ENCODE measurements at regions not wholly inside any gene's neighbourhood (a gene's known extent, or its start where the extent isn't known, plus 50 kb on each side); places are given as distances from the start of the nearest gene placed in this dataset.

DNA sequence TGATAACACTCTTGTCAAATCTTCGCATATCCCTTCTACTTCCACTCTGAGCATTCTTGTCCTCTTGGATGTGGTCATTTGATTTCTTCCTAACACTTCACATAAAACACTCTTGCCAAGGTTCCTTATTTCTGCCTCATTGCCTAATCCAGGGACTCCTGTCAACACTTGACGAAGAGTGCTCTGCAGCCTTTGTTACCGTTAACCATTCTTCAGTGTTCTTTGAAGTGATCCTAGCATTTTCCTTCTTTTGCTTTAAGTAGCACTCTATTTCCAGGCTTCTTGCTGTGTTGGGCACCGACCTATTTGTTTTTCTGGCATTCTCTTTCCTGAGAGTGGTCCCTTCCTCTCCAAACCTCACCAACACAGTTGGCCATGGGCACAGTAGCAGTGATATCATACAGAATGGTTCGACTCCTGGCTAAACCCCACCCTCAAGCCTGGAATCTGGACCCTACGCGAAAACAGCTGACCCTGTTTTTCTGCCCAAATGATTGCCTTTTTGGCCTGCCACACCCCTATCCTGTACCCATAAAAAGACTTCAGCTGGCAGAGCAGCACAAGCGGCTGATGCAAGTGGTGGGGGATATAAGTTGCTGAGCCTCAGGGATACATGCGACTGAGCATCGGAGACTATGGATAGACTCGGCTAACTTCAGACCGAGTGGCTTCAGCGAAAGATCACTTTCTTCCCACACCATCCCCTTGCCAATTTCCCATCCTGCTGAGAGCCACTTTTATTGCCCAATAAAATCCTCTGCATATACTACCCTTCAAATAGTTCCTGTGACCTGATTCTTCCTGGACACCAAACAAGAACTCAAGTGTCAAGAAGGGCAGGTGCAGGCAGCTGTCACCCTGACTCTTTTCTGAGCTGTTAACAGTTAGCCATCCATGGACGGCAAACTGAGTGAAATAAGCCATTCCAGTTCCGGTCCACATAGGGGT is 820.6 kb downstream of the CCSER2 start:
- no peak for FAIRE-seq
- Histone ChIP-seq H3K27me3 (ENCODE audit: control insufficient read depth in 2 of 2, insufficient read depth in 2 of 2, low read length in 2 of 2) (no peaks in the 10 kb centered on the region), H3K9ac (ENCODE audit: insufficient read depth in 1 of 2, low read depth in 2 of 2, low read length in 2 of 2) (no peak overlapping the region), H3K4me1 (replicated peaks in 1 of 2; ENCODE audit: control insufficient read depth in 2 of 2, insufficient read depth in 2 of 2, low read length in 2 of 2) (no peaks in the 10 kb centered on the region), H3K4me2 (ENCODE audit: insufficient read depth, low read length) (no peak overlapping the region), H3K4me3 (no peak overlapping the region), H3K27ac (ENCODE audit: extremely low read depth, low read depth, low read length) (no peak overlapping the region), H3K36me3 (ENCODE audit: control insufficient read depth, insufficient read depth, low read length) (no peaks in the 10 kb centered on the region), H3K9me1 (ENCODE audit: control insufficient read depth, insufficient read depth, low read length) (no peaks in the 10 kb centered on the region), H3K9me3 (replicated peaks; ENCODE audit: control insufficient read depth, insufficient read depth, low read depth, low read length) (no peaks in the 10 kb centered on the region), H4K20me1 (replicated peaks; ENCODE audit: control insufficient read depth, insufficient read depth, low read length) (no peaks in the 10 kb centered on the region), H3K79me2 (ENCODE audit: control insufficient read depth, insufficient read depth, low read length) (no peaks in the 10 kb centered on the region), H2AFZ (ENCODE audit: low read depth, low read length) (no peak overlapping the region)
- intact Hi-C loops (cut with micrococcal nuclease) (no loop called here), in situ Hi-C loops (cut with MboI) (no loop called here)
- WGBS (ENCODE audit: insufficient coverage, low coverage, missing lambda C conversion rate) = under 1% methylated on average over 15 of the region's 15 CpGs
- no peak for DNase-seq (ENCODE audit: extremely low read depth in 1 of 4, low spot score in 3 of 4)
- BruUV-seq (replicated peaks) = no TSS peak
- ChIA-PET CTCF (ENCODE audit: low intra/inter-chr PET ratio) (no interaction called here), POLR2A (no interaction called here)
- ATAC-seq = no peak
- TF ChIP-seq, protein P1, sequence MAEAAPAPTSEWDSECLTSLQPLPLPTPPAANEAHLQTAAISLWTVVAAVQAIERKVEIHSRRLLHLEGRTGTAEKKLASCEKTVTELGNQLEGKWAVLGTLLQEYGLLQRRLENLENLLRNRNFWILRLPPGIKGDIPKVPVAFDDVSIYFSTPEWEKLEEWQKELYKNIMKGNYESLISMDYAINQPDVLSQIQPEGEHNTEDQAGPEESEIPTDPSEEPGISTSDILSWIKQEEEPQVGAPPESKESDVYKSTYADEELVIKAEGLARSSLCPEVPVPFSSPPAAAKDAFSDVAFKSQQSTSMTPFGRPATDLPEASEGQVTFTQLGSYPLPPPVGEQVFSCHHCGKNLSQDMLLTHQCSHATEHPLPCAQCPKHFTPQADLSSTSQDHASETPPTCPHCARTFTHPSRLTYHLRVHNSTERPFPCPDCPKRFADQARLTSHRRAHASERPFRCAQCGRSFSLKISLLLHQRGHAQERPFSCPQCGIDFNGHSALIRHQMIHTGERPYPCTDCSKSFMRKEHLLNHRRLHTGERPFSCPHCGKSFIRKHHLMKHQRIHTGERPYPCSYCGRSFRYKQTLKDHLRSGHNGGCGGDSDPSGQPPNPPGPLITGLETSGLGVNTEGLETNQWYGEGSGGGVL (CRISPR knock-in tag; IDR thresholded peaks at IDR 0.05) = no peak
- TF ChIP-seq, protein P2, sequence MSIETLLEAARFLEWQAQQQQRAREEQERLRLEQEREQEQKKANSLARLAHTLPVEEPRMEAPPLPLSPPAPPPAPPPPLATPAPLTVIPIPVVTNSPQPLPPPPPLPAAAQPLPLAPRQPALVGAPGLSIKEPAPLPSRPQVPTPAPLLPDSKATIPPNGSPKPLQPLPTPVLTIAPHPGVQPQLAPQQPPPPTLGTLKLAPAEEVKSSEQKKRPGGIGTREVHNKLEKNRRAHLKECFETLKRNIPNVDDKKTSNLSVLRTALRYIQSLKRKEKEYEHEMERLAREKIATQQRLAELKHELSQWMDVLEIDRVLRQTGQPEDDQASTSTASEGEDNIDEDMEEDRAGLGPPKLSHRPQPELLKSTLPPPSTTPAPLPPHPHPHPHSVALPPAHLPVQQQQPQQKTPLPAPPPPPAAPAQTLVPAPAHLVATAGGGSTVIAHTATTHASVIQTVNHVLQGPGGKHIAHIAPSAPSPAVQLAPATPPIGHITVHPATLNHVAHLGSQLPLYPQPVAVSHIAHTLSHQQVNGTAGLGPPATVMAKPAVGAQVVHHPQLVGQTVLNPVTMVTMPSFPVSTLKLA (conservative IDR thresholded peaks at IDR 0.05) = no peak
- TF ChIP-seq, protein P3, sequence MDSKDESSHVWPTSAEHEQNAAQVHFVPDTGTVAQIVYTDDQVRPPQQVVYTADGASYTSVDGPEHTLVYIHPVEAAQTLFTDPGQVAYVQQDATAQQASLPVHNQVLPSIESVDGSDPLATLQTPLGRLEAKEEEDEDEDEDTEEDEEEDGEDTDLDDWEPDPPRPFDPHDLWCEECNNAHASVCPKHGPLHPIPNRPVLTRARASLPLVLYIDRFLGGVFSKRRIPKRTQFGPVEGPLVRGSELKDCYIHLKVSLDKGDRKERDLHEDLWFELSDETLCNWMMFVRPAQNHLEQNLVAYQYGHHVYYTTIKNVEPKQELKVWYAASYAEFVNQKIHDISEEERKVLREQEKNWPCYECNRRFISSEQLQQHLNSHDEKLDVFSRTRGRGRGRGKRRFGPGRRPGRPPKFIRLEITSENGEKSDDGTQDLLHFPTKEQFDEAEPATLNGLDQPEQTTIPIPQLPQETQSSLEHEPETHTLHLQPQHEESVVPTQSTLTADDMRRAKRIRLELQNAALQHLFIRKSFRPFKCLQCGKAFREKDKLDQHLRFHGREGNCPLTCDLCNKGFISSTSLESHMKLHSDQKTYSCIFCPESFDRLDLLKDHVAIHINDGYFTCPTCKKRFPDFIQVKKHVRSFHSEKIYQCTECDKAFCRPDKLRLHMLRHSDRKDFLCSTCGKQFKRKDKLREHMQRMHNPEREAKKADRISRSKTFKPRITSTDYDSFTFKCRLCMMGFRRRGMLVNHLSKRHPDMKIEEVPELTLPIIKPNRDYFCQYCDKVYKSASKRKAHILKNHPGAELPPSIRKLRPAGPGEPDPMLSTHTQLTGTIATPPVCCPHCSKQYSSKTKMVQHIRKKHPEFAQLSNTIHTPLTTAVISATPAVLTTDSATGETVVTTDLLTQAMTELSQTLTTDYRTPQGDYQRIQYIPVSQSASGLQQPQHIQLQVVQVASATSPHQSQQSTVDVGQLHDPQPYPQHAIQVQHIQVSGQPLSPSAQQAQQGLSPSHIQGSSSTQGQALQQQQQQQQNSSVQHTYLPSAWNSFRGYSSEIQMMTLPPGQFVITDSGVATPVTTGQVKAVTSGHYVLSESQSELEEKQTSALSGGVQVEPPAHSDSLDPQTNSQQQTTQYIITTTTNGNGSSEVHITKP (IDR thresholded peaks at IDR 0.05; ENCODE audit: partially characterized antibody) = no peak
- no peak for TF ChIP-seq ZNF766 (CRISPR knock-in tag; conservative IDR thresholded peaks at IDR 0.05)

Measured in K562 (cell line).